ENCODE measurements at regions not wholly inside any gene's neighbourhood (a gene's known extent, or its start where the extent isn't known, plus 50 kb on each side); places are given as distances from the start of the nearest gene placed in this dataset.

DNA sequence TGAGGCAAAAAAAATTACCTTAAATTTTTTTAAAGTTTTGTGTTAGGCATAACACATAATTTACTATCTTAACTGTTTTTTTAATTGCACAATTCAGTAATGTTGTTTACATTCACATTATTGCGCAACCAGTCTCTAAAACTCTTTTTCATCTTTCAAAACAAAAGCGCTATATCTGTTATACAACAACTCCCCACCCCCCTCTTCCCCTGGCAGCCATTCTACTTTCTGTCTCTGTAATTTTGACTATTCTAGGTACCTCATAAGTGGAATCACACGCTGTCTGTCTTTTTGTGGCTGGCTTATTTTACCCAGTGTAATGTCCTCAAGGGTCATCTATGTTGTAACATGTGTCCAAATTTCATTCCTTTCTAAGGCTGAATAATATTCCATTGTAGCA, 241.5 kb upstream of the DMRT1 start:
- in situ Hi-C loops (cut with MboI) = no loop called here
- RAD21 ChIA-PET (ENCODE audit: unreplicated experiment) = no interaction called here
- DNase-seq (ENCODE audit: low read depth, low spot score) (no peak), FAIRE-seq (no peak), ATAC-seq (no peak)
- H3K27ac ChIP-seq (ENCODE audit: control insufficient read depth, insufficient read depth) = no peak overlapping the region
- no peak overlapping the region for H2AFZ ChIP-seq (ENCODE audit: control insufficient read depth, low read depth, low read length)
- H3K9ac ChIP-seq (ENCODE audit: control insufficient read depth, insufficient read depth, low read length) = no peak overlapping the region
- H3K4me3 ChIP-seq = no peak overlapping the region
- H3K9me3 ChIP-seq (replicated peaks; ENCODE audit: control insufficient read depth, insufficient read depth, low read length) = no peaks in the 10 kb centered on the region
- no peaks in the 10 kb centered on the region for H3K79me2 ChIP-seq (ENCODE audit: control insufficient read depth, insufficient read depth, low read length)
- intact Hi-C loops (cut with micrococcal nuclease; ENCODE audit: unreplicated experiment) = no loop called here
- H3K4me1 ChIP-seq (ENCODE audit: control insufficient read depth, insufficient read depth, low read length) = no peaks in the 10 kb centered on the region
- no peak for TF ChIP-seq KLF5 (IDR thresholded peaks at IDR 0.05; ENCODE audit: partially characterized antibody)
- TF ChIP-seq, protein P1, sequence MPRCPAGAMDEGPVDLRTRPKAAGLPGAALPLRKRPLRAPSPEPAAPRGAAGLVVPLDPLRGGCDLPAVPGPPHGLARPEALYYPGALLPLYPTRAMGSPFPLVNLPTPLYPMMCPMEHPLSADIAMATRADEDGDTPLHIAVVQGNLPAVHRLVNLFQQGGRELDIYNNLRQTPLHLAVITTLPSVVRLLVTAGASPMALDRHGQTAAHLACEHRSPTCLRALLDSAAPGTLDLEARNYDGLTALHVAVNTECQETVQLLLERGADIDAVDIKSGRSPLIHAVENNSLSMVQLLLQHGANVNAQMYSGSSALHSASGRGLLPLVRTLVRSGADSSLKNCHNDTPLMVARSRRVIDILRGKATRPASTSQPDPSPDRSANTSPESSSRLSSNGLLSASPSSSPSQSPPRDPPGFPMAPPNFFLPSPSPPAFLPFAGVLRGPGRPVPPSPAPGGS (IDR thresholded peaks at IDR 0.05; ENCODE audit: borderline replicate concordance, insufficient read depth, low read depth, low read length, poor library complexity, severe bottlenecking) = no peak
- no peak for TF ChIP-seq ZNF217 (IDR thresholded peaks at IDR 0.05)
- TF ChIP-seq, protein P2, sequence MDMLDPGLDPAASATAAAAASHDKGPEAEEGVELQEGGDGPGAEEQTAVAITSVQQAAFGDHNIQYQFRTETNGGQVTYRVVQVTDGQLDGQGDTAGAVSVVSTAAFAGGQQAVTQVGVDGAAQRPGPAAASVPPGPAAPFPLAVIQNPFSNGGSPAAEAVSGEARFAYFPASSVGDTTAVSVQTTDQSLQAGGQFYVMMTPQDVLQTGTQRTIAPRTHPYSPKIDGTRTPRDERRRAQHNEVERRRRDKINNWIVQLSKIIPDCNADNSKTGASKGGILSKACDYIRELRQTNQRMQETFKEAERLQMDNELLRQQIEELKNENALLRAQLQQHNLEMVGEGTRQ (IDR thresholded peaks at IDR 0.05; ENCODE audit: borderline replicate concordance, low read depth, low read length) = no peak
- TF ChIP-seq RUNX3 (IDR thresholded peaks at IDR 0.05; ENCODE audit: low read length) = no peak
- TF ChIP-seq, protein P3, sequence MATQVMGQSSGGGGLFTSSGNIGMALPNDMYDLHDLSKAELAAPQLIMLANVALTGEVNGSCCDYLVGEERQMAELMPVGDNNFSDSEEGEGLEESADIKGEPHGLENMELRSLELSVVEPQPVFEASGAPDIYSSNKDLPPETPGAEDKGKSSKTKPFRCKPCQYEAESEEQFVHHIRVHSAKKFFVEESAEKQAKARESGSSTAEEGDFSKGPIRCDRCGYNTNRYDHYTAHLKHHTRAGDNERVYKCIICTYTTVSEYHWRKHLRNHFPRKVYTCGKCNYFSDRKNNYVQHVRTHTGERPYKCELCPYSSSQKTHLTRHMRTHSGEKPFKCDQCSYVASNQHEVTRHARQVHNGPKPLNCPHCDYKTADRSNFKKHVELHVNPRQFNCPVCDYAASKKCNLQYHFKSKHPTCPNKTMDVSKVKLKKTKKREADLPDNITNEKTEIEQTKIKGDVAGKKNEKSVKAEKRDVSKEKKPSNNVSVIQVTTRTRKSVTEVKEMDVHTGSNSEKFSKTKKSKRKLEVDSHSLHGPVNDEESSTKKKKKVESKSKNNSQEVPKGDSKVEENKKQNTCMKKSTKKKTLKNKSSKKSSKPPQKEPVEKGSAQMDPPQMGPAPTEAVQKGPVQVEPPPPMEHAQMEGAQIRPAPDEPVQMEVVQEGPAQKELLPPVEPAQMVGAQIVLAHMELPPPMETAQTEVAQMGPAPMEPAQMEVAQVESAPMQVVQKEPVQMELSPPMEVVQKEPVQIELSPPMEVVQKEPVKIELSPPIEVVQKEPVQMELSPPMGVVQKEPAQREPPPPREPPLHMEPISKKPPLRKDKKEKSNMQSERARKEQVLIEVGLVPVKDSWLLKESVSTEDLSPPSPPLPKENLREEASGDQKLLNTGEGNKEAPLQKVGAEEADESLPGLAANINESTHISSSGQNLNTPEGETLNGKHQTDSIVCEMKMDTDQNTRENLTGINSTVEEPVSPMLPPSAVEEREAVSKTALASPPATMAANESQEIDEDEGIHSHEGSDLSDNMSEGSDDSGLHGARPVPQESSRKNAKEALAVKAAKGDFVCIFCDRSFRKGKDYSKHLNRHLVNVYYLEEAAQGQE (IDR thresholded peaks at IDR 0.05; ENCODE audit: low read depth, low read length) = no peak
- no peak for TF ChIP-seq GATAD2B (conservative IDR thresholded peaks at IDR 0.05; ENCODE audit: low read depth)
- no peaks in the 10 kb centered on the region for H3K27me3 ChIP-seq (replicated peaks in 1 of 2; ENCODE audit: control insufficient read depth in 2 of 2, insufficient read depth in 2 of 2, low read length in 1 of 2)
- POLR2A ChIA-PET = no interaction called here
- no peak overlapping the region for H3K4me2 ChIP-seq (ENCODE audit: control insufficient read depth, insufficient read depth)
- no peaks in the 10 kb centered on the region for H4K20me1 ChIP-seq (ENCODE audit: control insufficient read depth, insufficient read depth)
- BruUV-seq (replicated peaks) = no TSS peak
- WGBS (ENCODE audit: insufficient coverage, insufficient replicate concordance, low lambda C conversion rate, missing lambda C conversion rate) = 64% methylated on average over 3 of the region's 3 CpGs
- H3K36me3 ChIP-seq (ENCODE audit: control insufficient read depth in 2 of 2, insufficient read depth in 2 of 2, low read length in 1 of 2) = no peaks in the 10 kb centered on the region
- CTCF ChIA-PET = no interaction called here
- SMC1A ChIA-PET (ENCODE audit: uncharacterized antibody, unreplicated experiment) = no interaction called here

All from GM12878 (cell line).